ENCODE measurements at regions not wholly inside any gene's neighbourhood (a gene's known extent, or its start where the extent isn't known, plus 50 kb on each side); places are given as distances from the start of the nearest gene placed in this dataset.

GRCh38 chr10:63021225-63021624 lies 111.9 kb upstream of the NRBF2 start:
- ATAC-seq (no peak), DNase-seq (ENCODE audit: low read depth, low spot score) (no peak)
- Histone ChIP-seq H3K79me2 (ENCODE audit: insufficient read depth, low read length) (no peaks in the 10 kb centered on the region), H3K9me3 (ENCODE audit: control insufficient read depth in 1 of 2, insufficient read depth in 1 of 2, low read depth in 1 of 2, low read length in 2 of 2) (no peaks in the 10 kb centered on the region), H4K20me1 (ENCODE audit: insufficient read depth) (no peaks in the 10 kb centered on the region), H3K9ac (ENCODE audit: low read length) (no peak overlapping the region), H2AFZ (ENCODE audit: low read depth, low read length, poor library complexity, severe bottlenecking) (no peak overlapping the region), H3K4me1 (ENCODE audit: control insufficient read depth in 1 of 2, insufficient read depth in 2 of 2, low read length in 2 of 2) (no peaks in the 10 kb centered on the region), H3K36me3 (ENCODE audit: control insufficient read depth in 1 of 2, insufficient read depth in 2 of 2, low read length in 2 of 2) (no peaks in the 10 kb centered on the region), H3K27me3 (ENCODE audit: insufficient read depth, low read length) (no peaks in the 10 kb centered on the region), H3K4me3 (replicated peaks in 1 of 2; ENCODE audit: low read depth in 1 of 2, low read length in 2 of 2) (no peak overlapping the region), H3K9me2 (ENCODE audit: insufficient read depth) (no peaks in the 10 kb centered on the region), H3K27ac (ENCODE audit: low read depth, low read length) (no peak overlapping the region), H3K4me2 (ENCODE audit: low read length) (no peak overlapping the region)
- RAD21 ChIA-PET (ENCODE audit: low non-redundant PET in 1 of 2, low total read pairs in 2 of 2, uncharacterized antibody in 2 of 2, unreplicated experiment in 2 of 2): no interaction called here
- intact Hi-C loops (cut with micrococcal nuclease): no loop called here
- TF ChIP-seq ZNF274 (IDR thresholded peaks at IDR 0.05; ENCODE audit: low read depth, low read length) (no peak), SRF (IDR thresholded peaks at IDR 0.05; ENCODE audit: low read depth) (no peak), CEBPB (IDR thresholded peaks at IDR 0.05; ENCODE audit: low read depth) (no peak), JUND (IDR thresholded peaks at IDR 0.05) (no peak), EZH2 (IDR thresholded peaks at IDR 0.05) (no peak), FOSL1 (IDR thresholded peaks at IDR 0.05; ENCODE audit: low read depth) (no peak), CTCF (IDR thresholded peaks at IDR 0.05 in 2 of 3, conservative IDR thresholded peaks at IDR 0.05 in 1 of 3; ENCODE audit: borderline replicate concordance in 1 of 3, insufficient read depth in 1 of 3, low read depth in 2 of 3, low read length in 2 of 3) (no peak), ZFX (IDR thresholded peaks at IDR 0.05) (no peak), EGR1 (IDR thresholded peaks at IDR 0.05; ENCODE audit: low read depth) (no peak), TCF7L2 (IDR thresholded peaks at IDR 0.05; ENCODE audit: borderline replicate concordance, extremely low read depth, insufficient read depth, insufficient read length) (no peak), POLR2AphosphoS5 (IDR thresholded peaks at IDR 0.05; ENCODE audit: low read depth, low read length) (no peak), SP1 (IDR thresholded peaks at IDR 0.05; ENCODE audit: low read depth) (no peak), EZH2phosphoT487 (IDR thresholded peaks at IDR 0.05; ENCODE audit: borderline replicate concordance) (no peak), SIN3A (IDR thresholded peaks at IDR 0.05; ENCODE audit: low read depth) (no peak), POLR2A (IDR thresholded peaks at IDR 0.05; ENCODE audit: borderline replicate concordance, extremely low read depth, insufficient read depth, insufficient read length) (no peak), RAD21 (IDR thresholded peaks at IDR 0.05; ENCODE audit: low read depth) (no peak), ZBTB33 (IDR thresholded peaks at IDR 0.05; ENCODE audit: extremely low read depth, insufficient replicate concordance, low read length) (no peak)
- CTCF ChIA-PET: no interaction called here
- POLR2A ChIA-PET: no interaction called here
- no TSS peak for BruUV-seq (replicated peaks)

Data from HCT116 (cell line).